Astrocyte of the hippocampus (primary cell): ENCODE measurements at regions not wholly inside any gene's neighbourhood (a gene's known extent, or its start where the extent isn't known, plus 50 kb on each side); places are given as distances from the start of the nearest gene placed in this dataset.
"Not testable (repeated sequence)": the region's sequence is repeated elsewhere in the genome, so short reads cannot be mapped to it uniquely, and the experiment has no call there.

Experiments
- DNase-seq: peaks from one replicate; pipeline ENCODE4 v3.0.0; 2011; ENCODE audit warnings: low read depth, low spot score

GRCh38 chr22:48507171-48507570, 1320.5 kb downstream of the BRD1 start:
- DNase-seq: no peak

GRCh38 chr22:48506506-48507145, 1321.0 kb downstream of the BRD1 start:
- no peak for DNase-seq

- no peak for DNase-seq
These were observed 1321.8 kb downstream of the BRD1 start for GRCh38 chr22:48505891-48506290.

- DNase-seq: no peak
These were observed 1323.0 kb downstream of the BRD1 start for GRCh38 chr22:48504519-48505140.

GRCh38 chr22:48503876-48504275, 1323.8 kb downstream of the BRD1 start:
- no peak for DNase-seq

- no peak for DNase-seq
These were observed 1324.5 kb downstream of the BRD1 start for GRCh38 chr22:48503035-48503625.

GRCh38 chr22:48501231-48501750, 1326.4 kb downstream of the BRD1 start:
- DNase-seq: no peak

GRCh38 chr22:48500471-48501230, 1327.0 kb downstream of the BRD1 start:
- DNase-seq: peak; percentile 91

GRCh38 chr22:48499456-48500425, 1327.9 kb downstream of the BRD1 start:
- no peak for DNase-seq

- DNase-seq: no peak
These were observed 1328.9 kb downstream of the BRD1 start for GRCh38 chr22:48498526-48499331.

- not testable (repeated sequence) for DNase-seq
These were observed 1329.7 kb downstream of the BRD1 start for GRCh38 chr22:48497743-48498520.

GRCh38 chr22:48496987-48497650, 1330.6 kb downstream of the BRD1 start:
- no peak for DNase-seq

GRCh38 chr22:48496226-48496845, 1331.3 kb downstream of the BRD1 start:
- DNase-seq: no peak

GRCh38 chr22:48495751-48496080, 1332.0 kb downstream of the BRD1 start:
- DNase-seq: no peak

- peak; percentile 14 for DNase-seq
These were observed 1332.5 kb downstream of the BRD1 start for GRCh38 chr22:48494968-48495750.

- DNase-seq: no peak
These were observed 1333.3 kb downstream of the BRD1 start for GRCh38 chr22:48494256-48494967.

GRCh38 chr22:48493733-48494132, 1333.9 kb downstream of the BRD1 start:
- DNase-seq: no peak
